Naive thymus-derived CD4-positive, alpha-beta T cell (primary cell): ENCODE measurements at regions not wholly inside any gene's neighbourhood (a gene's known extent, or its start where the extent isn't known, plus 50 kb on each side); places are given as distances from the start of the nearest gene placed in this dataset.

ENCODE experiments used
- ATAC-seq: fragments of 150-1000 bp; cut with Tn5 transposase; 2 replicates; pipeline ENCODE4 v1.10.0; 2021; ENCODE audit warnings: mild to moderate bottlenecking, moderate library complexity
- CTCF ChIA-PET: fragments of 350-600 bp; sonication (Branson Sonifier 250); formaldehyde crosslinking; loops from one replicate; lab custom pipeline; 2021; ENCODE audit warnings: antibody characterized with exemption; lab: Charles Lee
- POLR2A ChIA-PET: fragments of 350-600 bp; sonication (Branson Sonifier 250); formaldehyde crosslinking; loops from one replicate; lab custom pipeline; 2021; ENCODE audit warnings: antibody characterized with exemption, inconsistent platforms; lab: Charles Lee
- DNase-seq, 9 donors: peaks; one replicate each; pipeline versions ENCODE4 v3.0.0 to v3.0.0-alpha.2; 2020 to 2022; ENCODE audit warnings: mixed read lengths in 1 of 9
- H3K27ac ChIP-seq: one replicate; pipeline ENCODE4 v1.7.0; 2013; ENCODE audit warnings: mild to moderate bottlenecking, low read depth, low read length, moderate library complexity
- H3K27me3 ChIP-seq, 2 donors: one replicate each; pipeline ENCODE4 v1.7.0; 2013; ENCODE audit warnings: low read length in 2 of 2, mild to moderate bottlenecking in 2 of 2, moderate library complexity in 2 of 2; ENCODE audit not compliant: control insufficient read depth in 2 of 2, insufficient read depth in 2 of 2
- H3K36me3 ChIP-seq, 3 experiments: 1 replicate in 2 of 3; 2 replicates in 1 of 3; pipeline ENCODE4 v1.7.0; 2013; ENCODE audit warnings: low read length in 3 of 3, mild to moderate bottlenecking in 3 of 3, moderate library complexity in 1 of 3; ENCODE audit not compliant: insufficient read depth in 3 of 3, control insufficient read depth in 2 of 3
- H3K4me1 ChIP-seq, 2 donors: one replicate each; pipeline ENCODE4 v1.7.0; 2013; ENCODE audit warnings: low read length in 2 of 2, mild to moderate bottlenecking in 2 of 2, moderate library complexity in 1 of 2; ENCODE audit not compliant: control insufficient read depth in 2 of 2, insufficient read depth in 2 of 2
- H3K4me3 ChIP-seq: 2 replicates; pipeline ENCODE4 v1.7.0; 2013; ENCODE audit warnings: mild to moderate bottlenecking, low read length
- H3K9me3 ChIP-seq, 3 experiments: 1 replicate in 2 of 3; 2 replicates in 1 of 3; pipeline ENCODE4 v1.7.0; 2013; ENCODE audit warnings: low read length in 3 of 3; ENCODE audit not compliant: control insufficient read depth in 2 of 3
- H3K27ac Mint-ChIP-seq, 9 donors: one replicate each; pipeline ENCODE4 v1.8.0; 2020 to 2022; ENCODE audit warnings: mixed read lengths in 9 of 9, mild to moderate bottlenecking in 8 of 9, moderate library complexity in 5 of 9, inconsistent platforms in 2 of 9
- H3K27me3 Mint-ChIP-seq, 5 donors: one replicate each; pipeline ENCODE4 v1.8.0; 2021 to 2022; ENCODE audit warnings: mixed read lengths in 5 of 5, mild to moderate bottlenecking in 1 of 5
- H3K36me3 Mint-ChIP-seq, 5 donors: one replicate each; pipeline ENCODE4 v1.8.0; 2020 to 2022; ENCODE audit warnings: mixed read lengths in 5 of 5, mild to moderate bottlenecking in 3 of 5, inconsistent platforms in 1 of 5
- H3K4me1 Mint-ChIP-seq, 7 donors: one replicate each; pipeline ENCODE4 v1.8.0; 2020 to 2022; ENCODE audit warnings: mixed read lengths in 7 of 7, mild to moderate bottlenecking in 3 of 7, inconsistent platforms in 1 of 7
- H3K4me3 Mint-ChIP-seq, 10 donors: one replicate each; pipeline ENCODE4 v1.8.0; 2020 to 2022; ENCODE audit warnings: mild to moderate bottlenecking in 10 of 10, mixed read lengths in 10 of 10, moderate library complexity in 6 of 10, inconsistent platforms in 2 of 10
- H3K9me3 Mint-ChIP-seq, 11 donors: one replicate each; pipeline ENCODE4 v1.8.0; 2020 to 2022; ENCODE audit warnings: mixed read lengths in 11 of 11, mild to moderate bottlenecking in 4 of 11, inconsistent platforms in 1 of 11, moderate library complexity in 1 of 11
- intact Hi-C, 2 donors: fragments of 100-400 bp; cut with micrococcal nuclease; formaldehyde crosslinking; loops; one replicate each; pipeline ENCODE4 v1.15.1; 2023

- ChIA-PET CTCF (interaction anchor here (0.8 kb wide), 1 partner anchor 10 kb away, joined by 4 read pairs; no protein-coding TSS in a partner anchor), POLR2A (no interaction called here)
- Mint-ChIP-seq H3K27ac (no peak overlapping the region), H3K4me3 (no peak overlapping the region), H3K4me1 (no peaks in the 10 kb centered on the region), H3K9me3 (no peaks in the 10 kb centered on the region), H3K27me3 (peaks cover 0 to 6% (median 0%) of the 10 kb centered on the region in 5 donors), H3K36me3 (no peaks in the 10 kb centered on the region)
- DNase-seq (no peak), ATAC-seq (no peak)
- no peaks in the 10 kb centered on the region for H3K27me3 ChIP-seq
- no peaks in the 10 kb centered on the region for H3K4me1 ChIP-seq
- no peak overlapping the region for H3K4me3 ChIP-seq
- H3K36me3 ChIP-seq = no peaks in the 10 kb centered on the region
- intact Hi-C loops = no loop called here
- no peaks in the 10 kb centered on the region for H3K9me3 ChIP-seq
- no peak overlapping the region for H3K27ac ChIP-seq
Measured at GRCh38 chr6:21521276-21521675, 72.3 kb upstream of the SOX4 start.

DNA sequence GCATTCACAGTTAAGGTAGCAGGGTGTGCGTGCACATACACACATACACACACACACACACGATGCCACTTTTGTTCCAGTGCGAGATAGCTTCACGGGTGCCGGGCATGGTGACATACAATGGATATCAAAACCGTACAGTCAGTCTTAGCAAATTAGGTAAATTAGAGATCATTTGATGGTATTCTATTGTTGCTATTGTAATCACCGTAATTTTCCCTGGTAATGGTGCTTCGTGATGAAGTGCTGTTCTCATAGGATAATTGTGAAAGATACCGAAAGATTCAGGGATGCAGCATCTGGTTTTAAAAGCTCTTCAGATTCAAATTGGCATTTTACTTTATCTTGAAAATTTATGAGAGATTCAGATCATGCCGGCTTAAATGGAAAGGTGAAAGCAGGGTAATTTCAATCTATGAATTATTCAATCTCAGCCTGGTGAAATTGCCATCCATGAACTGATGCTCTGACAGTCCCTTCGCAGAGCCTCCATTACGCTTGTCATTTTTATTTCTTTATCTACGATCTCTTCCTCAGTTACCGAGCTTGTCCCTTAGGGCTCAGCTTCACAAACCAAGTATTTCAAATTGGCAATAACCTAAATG, 71.3 kb upstream of the SOX4 start:
- ATAC-seq = no peak
- Histone ChIP-seq H3K36me3 (no peaks in the 10 kb centered on the region), H3K27ac (no peak overlapping the region), H3K4me3 (no peak overlapping the region), H3K27me3 (no peaks in the 10 kb centered on the region), H3K4me1 (no peaks in the 10 kb centered on the region), H3K9me3 (no peaks in the 10 kb centered on the region)
- Mint-ChIP-seq H3K27me3 (peaks cover 0 to 6% (median 0%) of the 10 kb centered on the region in 5 donors), H3K9me3 (no peaks in the 10 kb centered on the region), H3K4me1 (no peaks in the 10 kb centered on the region), H3K36me3 (no peaks in the 10 kb centered on the region), H3K27ac (no peak overlapping the region), H3K4me3 (no peak overlapping the region)
- DNase-seq = no peak
- intact Hi-C loops = no loop called here
- POLR2A ChIA-PET = no interaction called here
- CTCF ChIA-PET = no interaction called here

- peaks cover 0 to 9% (median 0%) of the 10 kb centered on the region in 5 donors for H3K27me3 Mint-ChIP-seq
- ATAC-seq = no peak
- H3K9me3 Mint-ChIP-seq = no peaks in the 10 kb centered on the region
- H3K27ac Mint-ChIP-seq = no peak overlapping the region
- Histone ChIP-seq H3K4me3 (no peak overlapping the region), H3K9me3 (no peaks in the 10 kb centered on the region), H3K27me3 (no peaks in the 10 kb centered on the region), H3K27ac (no peak overlapping the region), H3K36me3 (no peaks in the 10 kb centered on the region), H3K4me1 (no peaks in the 10 kb centered on the region)
- DNase-seq = no peak
- intact Hi-C loops = no loop called here
- POLR2A ChIA-PET = no interaction called here
- no peak overlapping the region for H3K4me3 Mint-ChIP-seq
- CTCF ChIA-PET = no interaction called here
- no peaks in the 10 kb centered on the region for H3K4me1 Mint-ChIP-seq
- H3K36me3 Mint-ChIP-seq = no peaks in the 10 kb centered on the region
Measured at GRCh38 chr6:21522797-21523456, 70.6 kb upstream of the SOX4 start.

DNA sequence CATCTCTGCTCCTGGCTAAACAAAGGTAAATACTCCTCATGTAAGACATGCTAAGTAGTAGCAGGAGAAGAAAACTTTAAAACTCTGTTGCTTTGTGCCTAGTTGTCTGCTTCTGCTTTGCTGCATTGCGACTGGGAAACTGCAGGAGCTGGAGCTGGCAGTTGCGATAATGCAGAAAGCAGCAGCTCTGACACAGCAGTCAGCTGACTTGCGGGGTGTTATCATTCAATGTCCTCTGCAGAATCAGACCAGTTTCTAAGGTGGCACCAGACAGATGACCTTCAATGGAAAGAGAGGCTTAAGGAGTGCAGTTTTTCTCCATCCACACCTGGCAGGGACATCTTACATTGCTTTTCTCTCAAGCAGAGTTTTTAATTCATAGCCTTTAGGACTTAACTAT, 69.9 kb upstream of the SOX4 start:
- no peaks in the 10 kb centered on the region for H3K4me1 Mint-ChIP-seq
- no peaks in the 10 kb centered on the region for H3K9me3 Mint-ChIP-seq
- H3K27ac Mint-ChIP-seq = no peak overlapping the region
- Histone ChIP-seq H3K27ac (no peak overlapping the region), H3K4me3 (no peak overlapping the region), H3K9me3 (no peaks in the 10 kb centered on the region), H3K36me3 (no peaks in the 10 kb centered on the region), H3K27me3 (no peaks in the 10 kb centered on the region), H3K4me1 (no peaks in the 10 kb centered on the region)
- POLR2A ChIA-PET = no interaction called here
- CTCF ChIA-PET = no interaction called here
- DNase-seq = no peak
- no peak overlapping the region for H3K4me3 Mint-ChIP-seq
- ATAC-seq = no peak
- no peaks in the 10 kb centered on the region for H3K36me3 Mint-ChIP-seq
- peaks cover 0 to 5% (median 0%) of the 10 kb centered on the region in 5 donors for H3K27me3 Mint-ChIP-seq
- intact Hi-C loops = no loop called here

DNA sequence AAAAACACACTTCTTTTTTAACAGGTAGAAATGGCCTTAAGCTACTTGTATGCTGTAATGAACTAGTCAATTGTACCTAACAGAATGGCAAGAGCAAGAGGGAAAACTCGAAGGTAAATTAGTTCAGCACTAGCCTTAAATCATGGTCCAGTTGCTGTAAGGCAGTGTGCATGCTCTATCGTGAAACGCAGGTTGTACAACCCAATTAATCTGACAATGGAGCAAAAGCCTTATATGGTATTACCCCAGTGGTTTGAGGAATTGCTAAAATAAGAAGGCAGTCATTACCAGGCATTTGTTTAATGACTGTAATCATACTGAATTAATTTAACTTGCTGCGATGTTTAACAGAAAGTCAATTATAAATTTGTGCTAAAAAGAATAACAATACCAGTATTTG, 69.3 kb upstream of the SOX4 start:
- Histone ChIP-seq H3K4me3 (no peak overlapping the region), H3K9me3 (no peaks in the 10 kb centered on the region), H3K27me3 (no peaks in the 10 kb centered on the region), H3K27ac (no peak overlapping the region), H3K36me3 (no peaks in the 10 kb centered on the region), H3K4me1 (no peaks in the 10 kb centered on the region)
- Mint-ChIP-seq H3K9me3 (no peaks in the 10 kb centered on the region), H3K27ac (no peak overlapping the region), H3K4me1 (no peaks in the 10 kb centered on the region), H3K36me3 (no peaks in the 10 kb centered on the region), H3K27me3 (peaks cover 0 to 5% (median 0%) of the 10 kb centered on the region in 5 donors), H3K4me3 (no peak overlapping the region)
- DNase-seq (no peak), ATAC-seq (no peak)
- intact Hi-C loops = no loop called here
- CTCF ChIA-PET = no interaction called here
- POLR2A ChIA-PET = no interaction called here

- no peaks in the 10 kb centered on the region for H3K4me1 ChIP-seq
- intact Hi-C loops = loop anchor here in 1 of 2 donors (5.0 kb wide), 1 partner anchor 60 kb away; no protein-coding TSS in a partner anchor
- H3K27ac Mint-ChIP-seq = no peak overlapping the region
Measured at GRCh38 chr6:21526974-21527373, 66.6 kb upstream of the SOX4 start.

GRCh38 chr6:21527731-21528130, 65.8 kb upstream of the SOX4 start:
- ATAC-seq = no peak
- peak in 2 of 9 donors; percentile 1 to 3 for DNase-seq
- CTCF ChIA-PET = no interaction called here

More at GRCh38 chr6:21526974-21527373, 66.6 kb upstream of the SOX4 start:
- Histone ChIP-seq H3K36me3 (no peaks in the 10 kb centered on the region), H3K27me3 (no peaks in the 10 kb centered on the region), H3K27ac (no peak overlapping the region), H3K9me3 (no peaks in the 10 kb centered on the region), H3K4me3 (no peak overlapping the region)
- H3K4me3 Mint-ChIP-seq = no peak overlapping the region
- peaks cover 0 to 9% (median 0%) of the 10 kb centered on the region in 5 donors for H3K27me3 Mint-ChIP-seq
- H3K4me1 Mint-ChIP-seq = no peaks in the 10 kb centered on the region
- no peak for ATAC-seq
- H3K36me3 Mint-ChIP-seq = no peaks in the 10 kb centered on the region
- ChIA-PET POLR2A (no interaction called here), CTCF (no interaction called here)
- DNase-seq = no peak
- H3K9me3 Mint-ChIP-seq = no peaks in the 10 kb centered on the region

More at GRCh38 chr6:21527731-21528130, 65.8 kb upstream of the SOX4 start:
- POLR2A ChIA-PET = interaction anchor here (0.7 kb wide), 1 partner anchor 311 kb away, joined by 3 read pairs; no protein-coding TSS in a partner anchor
- Histone ChIP-seq H3K27ac (no peak overlapping the region), H3K9me3 (no peaks in the 10 kb centered on the region), H3K27me3 (no peaks in the 10 kb centered on the region), H3K36me3 (no peaks in the 10 kb centered on the region), H3K4me3 (no peak overlapping the region), H3K4me1 (no peaks in the 10 kb centered on the region)
- no peaks in the 10 kb centered on the region for H3K9me3 Mint-ChIP-seq
- intact Hi-C loops = loop anchor here in 1 of 2 donors (5.0 kb wide), 1 partner anchor 60 kb away; no protein-coding TSS in a partner anchor
- peaks cover 0 to 9% (median 0%) of the 10 kb centered on the region in 5 donors for H3K27me3 Mint-ChIP-seq
- no peaks in the 10 kb centered on the region for H3K36me3 Mint-ChIP-seq
- no peak overlapping the region for H3K27ac Mint-ChIP-seq
- no peaks in the 10 kb centered on the region for H3K4me1 Mint-ChIP-seq
- H3K4me3 Mint-ChIP-seq = no peak overlapping the region
